KMS-11 (cell line): ENCODE measurements at regions not wholly inside any gene's neighbourhood (a gene's known extent, or its start where the extent isn't known, plus 50 kb on each side); places are given as distances from the start of the nearest gene placed in this dataset.

Experiments used
- H2AFZ ChIP-seq: fragments of 200-600 bp; sonication (generic); 2 replicates; pipeline ENCODE4 v1.6.1; 2016; ENCODE audit warnings: antibody characterized with exemption, mixed run types, low read depth
- H3K27ac ChIP-seq: fragments of 200-600 bp; sonication (generic); 2 replicates; pipeline ENCODE4 v1.6.1; 2016; ENCODE audit warnings: mild to moderate bottlenecking, mixed run types
- H3K27me3 ChIP-seq: fragments of 200-600 bp; sonication (generic); 2 replicates; pipeline ENCODE4 v1.6.1; 2017; ENCODE audit warnings: mild to moderate bottlenecking, low read depth, mixed run types, moderate library complexity; ENCODE audit not compliant: insufficient read depth
- H3K36me3 ChIP-seq: fragments of 200-600 bp; sonication (generic); 2 replicates; pipeline ENCODE4 v1.6.1; 2017; ENCODE audit warnings: mild to moderate bottlenecking, mixed run types; ENCODE audit not compliant: insufficient read depth
- H3K4me1 ChIP-seq: fragments of 200-600 bp; sonication (generic); 2 replicates; pipeline ENCODE4 v1.6.1; 2016; ENCODE audit warnings: mild to moderate bottlenecking, low read depth, mixed run types; ENCODE audit not compliant: poor library complexity, severe bottlenecking
- H3K4me2 ChIP-seq: fragments of 200-600 bp; sonication (generic); 2 replicates; pipeline ENCODE4 v1.7.0; 2016; ENCODE audit warnings: mild to moderate bottlenecking, mixed run types
- H3K4me3 ChIP-seq: fragments of 200-600 bp; sonication (generic); IDR thresholded peaks from 2 replicates; pipeline ENCODE4 v1.6.1; 2017; ENCODE audit warnings: low read depth, low read length, mixed read lengths; ENCODE audit not compliant: insufficient read depth
- H3K79me2 ChIP-seq: fragments of 200-600 bp; sonication (generic); 2 replicates; pipeline ENCODE4 v1.6.1; 2016; ENCODE audit warnings: low read depth, mixed run types; ENCODE audit not compliant: insufficient read depth
- H3K9ac ChIP-seq: fragments of 200-600 bp; sonication (generic); 2 replicates; pipeline ENCODE4 v1.6.1; 2016; ENCODE audit warnings: mild to moderate bottlenecking, mixed run types
- H4K20me1 ChIP-seq: fragments of 200-600 bp; sonication (generic); 2 replicates; pipeline ENCODE4 v1.6.1; 2016; ENCODE audit warnings: mild to moderate bottlenecking, mixed run types; ENCODE audit not compliant: insufficient read depth
- CTCF ChIP-seq: fragments of 200-600 bp; sonication (generic); conservative IDR thresholded peaks from 2 replicates; pipeline ENCODE4 v1.6.1; 2017; ENCODE audit warnings: low read depth, mild to moderate bottlenecking, antibody characterized with exemption, low read length, moderate library complexity, mixed read lengths

- Histone ChIP-seq H3K27ac (no peak overlapping the region), H3K36me3 (no peaks in the 10 kb centered on the region), H3K4me1 (peaks cover 14% of the 10 kb centered on the region), H3K27me3 (no peaks in the 10 kb centered on the region), H3K79me2 (no peaks in the 10 kb centered on the region), H4K20me1 (no peaks in the 10 kb centered on the region), H3K4me2 (no peak overlapping the region; the same call in 1 of the 2 replicates), H3K4me3 (no peak overlapping the region), H3K9ac (no peak overlapping the region), H2AFZ (no peak overlapping the region)
- no peak for TF ChIP-seq CTCF
These were observed 481.2 kb downstream of the OTOL1 start for GRCh38 chr3:161977850-161978249.

GRCh38 chr3:161987933-161988332 is 491.3 kb downstream of the OTOL1 start:
- no peaks in the 10 kb centered on the region for H3K27me3 ChIP-seq
- no peak overlapping the region for H3K4me2 ChIP-seq
- H2AFZ ChIP-seq = no peak overlapping the region
- no peak for TF ChIP-seq CTCF
- H3K4me1 ChIP-seq = no peaks in the 10 kb centered on the region
- H3K79me2 ChIP-seq = no peaks in the 10 kb centered on the region
- H3K27ac ChIP-seq = no peak overlapping the region
- no peak overlapping the region for H3K4me3 ChIP-seq
- no peaks in the 10 kb centered on the region for H4K20me1 ChIP-seq
- no peak overlapping the region for H3K9ac ChIP-seq
- H3K36me3 ChIP-seq = no peaks in the 10 kb centered on the region

- Histone ChIP-seq H4K20me1 (no peaks in the 10 kb centered on the region), H2AFZ (no peak overlapping the region), H3K4me1 (no peaks in the 10 kb centered on the region), H3K27ac (no peak overlapping the region), H3K36me3 (no peaks in the 10 kb centered on the region), H3K9ac (no peak overlapping the region), H3K27me3 (no peaks in the 10 kb centered on the region), H3K79me2 (no peaks in the 10 kb centered on the region), H3K4me2 (no peak overlapping the region), H3K4me3 (no peak overlapping the region)
- no peak for TF ChIP-seq CTCF
These were observed 492.4 kb downstream of the OTOL1 start for GRCh38 chr3:161989012-161989411.

GRCh38 chr3:161990036-161990435 is 493.4 kb downstream of the OTOL1 start:
- H3K36me3 ChIP-seq = no peaks in the 10 kb centered on the region
- no peak overlapping the region for H3K4me3 ChIP-seq
- no peak for TF ChIP-seq CTCF
- H3K4me1 ChIP-seq = no peaks in the 10 kb centered on the region
- H4K20me1 ChIP-seq = no peaks in the 10 kb centered on the region
- H3K79me2 ChIP-seq = no peaks in the 10 kb centered on the region
- H3K27me3 ChIP-seq = no peaks in the 10 kb centered on the region
- H3K4me2 ChIP-seq = no peak overlapping the region
- no peak overlapping the region for H3K9ac ChIP-seq
- H3K27ac ChIP-seq = no peak overlapping the region
- H2AFZ ChIP-seq = no peak overlapping the region
